ENCODE measurements at regions not wholly inside any gene's neighbourhood (a gene's known extent, or its start where the extent isn't known, plus 50 kb on each side); places are given as distances from the start of the nearest gene placed in this dataset.

DNA sequence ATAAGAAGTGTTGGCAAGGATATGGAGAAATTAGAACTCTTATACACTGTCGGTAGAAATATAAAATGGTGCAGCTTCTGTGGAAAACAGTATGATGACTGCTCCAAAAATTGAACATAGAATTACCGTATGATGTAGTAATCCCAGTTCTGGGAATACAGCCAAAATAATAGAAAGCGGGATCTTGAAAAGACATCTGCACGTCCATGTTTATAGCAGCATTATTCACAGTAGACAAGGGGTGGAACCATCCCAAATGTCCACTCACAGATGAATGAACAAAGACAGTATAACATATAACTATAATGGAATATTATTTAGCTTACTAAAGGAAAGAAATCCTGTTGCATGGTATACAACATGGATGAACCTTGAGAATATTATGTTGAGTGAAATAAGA lies 257.7 kb downstream of the TDRD15 start:
- TF ChIP-seq, protein P1, sequence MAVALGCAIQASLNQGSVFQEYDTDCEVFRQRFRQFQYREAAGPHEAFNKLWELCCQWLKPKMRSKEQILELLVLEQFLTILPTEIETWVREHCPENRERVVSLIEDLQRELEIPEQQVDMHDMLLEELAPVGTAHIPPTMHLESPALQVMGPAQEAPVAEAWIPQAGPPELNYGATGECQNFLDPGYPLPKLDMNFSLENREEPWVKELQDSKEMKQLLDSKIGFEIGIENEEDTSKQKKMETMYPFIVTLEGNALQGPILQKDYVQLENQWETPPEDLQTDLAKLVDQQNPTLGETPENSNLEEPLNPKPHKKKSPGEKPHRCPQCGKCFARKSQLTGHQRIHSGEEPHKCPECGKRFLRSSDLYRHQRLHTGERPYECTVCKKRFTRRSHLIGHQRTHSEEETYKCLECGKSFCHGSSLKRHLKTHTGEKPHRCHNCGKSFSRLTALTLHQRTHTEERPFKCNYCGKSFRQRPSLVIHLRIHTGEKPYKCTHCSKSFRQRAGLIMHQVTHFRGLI (tag by site-specific recombination; IDR thresholded peaks at IDR 0.05), result no peak
- TF ChIP-seq REPIN1 (tag by site-specific recombination; IDR thresholded peaks at IDR 0.05; ENCODE audit: low read depth), result no peak
- TF ChIP-seq, protein P2, sequence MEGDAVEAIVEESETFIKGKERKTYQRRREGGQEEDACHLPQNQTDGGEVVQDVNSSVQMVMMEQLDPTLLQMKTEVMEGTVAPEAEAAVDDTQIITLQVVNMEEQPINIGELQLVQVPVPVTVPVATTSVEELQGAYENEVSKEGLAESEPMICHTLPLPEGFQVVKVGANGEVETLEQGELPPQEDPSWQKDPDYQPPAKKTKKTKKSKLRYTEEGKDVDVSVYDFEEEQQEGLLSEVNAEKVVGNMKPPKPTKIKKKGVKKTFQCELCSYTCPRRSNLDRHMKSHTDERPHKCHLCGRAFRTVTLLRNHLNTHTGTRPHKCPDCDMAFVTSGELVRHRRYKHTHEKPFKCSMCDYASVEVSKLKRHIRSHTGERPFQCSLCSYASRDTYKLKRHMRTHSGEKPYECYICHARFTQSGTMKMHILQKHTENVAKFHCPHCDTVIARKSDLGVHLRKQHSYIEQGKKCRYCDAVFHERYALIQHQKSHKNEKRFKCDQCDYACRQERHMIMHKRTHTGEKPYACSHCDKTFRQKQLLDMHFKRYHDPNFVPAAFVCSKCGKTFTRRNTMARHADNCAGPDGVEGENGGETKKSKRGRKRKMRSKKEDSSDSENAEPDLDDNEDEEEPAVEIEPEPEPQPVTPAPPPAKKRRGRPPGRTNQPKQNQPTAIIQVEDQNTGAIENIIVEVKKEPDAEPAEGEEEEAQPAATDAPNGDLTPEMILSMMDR (tag by site-specific recombination; IDR thresholded peaks at IDR 0.05), result no peak

Measured in HEK293 (cell line).